H1 (cell line): ENCODE measurements at regions not wholly inside any gene's neighbourhood (a gene's known extent, or its start where the extent isn't known, plus 50 kb on each side); places are given as distances from the start of the nearest gene placed in this dataset.

Source experiments
- CTCF ChIA-PET: fragments of 300-600 bp; sonication (Branson Sonifier 250); formaldehyde crosslinking; loops from one replicate; lab custom pipeline; 2021; ENCODE audit not compliant: partially characterized antibody; lab: Charles Lee
- POLR2A ChIA-PET: fragments of 300-600 bp; sonication (Branson Sonifier 250); formaldehyde crosslinking; loops from one replicate; lab custom pipeline; 2021; ENCODE audit warnings: inconsistent platforms; ENCODE audit not compliant: partially characterized antibody; lab: Charles Lee
- DNase-seq, 2 experiments: peaks; one replicate each; pipeline versions ENCODE4 v3.0.0 to v3.0.0-alpha.2; 2010 to 2022; ENCODE audit warnings: low spot score in 2 of 2, low read depth in 1 of 2, mixed read lengths in 1 of 2
- FAIRE-seq: peaks from 2 replicates; lab custom pipeline; 2011; peaks lifted over from hg19 to GRCh38; lab: Jason Lieb, UNC
- H2AFZ ChIP-seq: 2 replicates; pipeline ENCODE4 v1.8.1; 2012; ENCODE audit warnings: low read length, inconsistent platforms
- H2AK5ac ChIP-seq: 2 replicates; pipeline ENCODE4 v1.6.1; 2013; ENCODE audit warnings: low read depth, low read length
- H2BK120ac ChIP-seq: replicated peaks from 2 replicates; pipeline ENCODE3; 2013; ENCODE audit warnings: low read depth, low read length, inconsistent platforms
- H2BK12ac ChIP-seq: 2 replicates; pipeline ENCODE4 v1.6.1; 2013; ENCODE audit warnings: low read depth, low read length
- H2BK15ac ChIP-seq: 2 replicates; pipeline ENCODE4 v1.6.1; 2013; ENCODE audit warnings: low read length
- H2BK20ac ChIP-seq: 2 replicates; pipeline ENCODE4 v1.6.1; 2013; ENCODE audit warnings: low read length
- H2BK5ac ChIP-seq: 2 replicates; pipeline ENCODE4 v1.6.1; 2013; ENCODE audit warnings: low read depth, low read length
- H3K14ac ChIP-seq: 2 replicates; pipeline ENCODE4 v1.6.1; 2013; ENCODE audit warnings: inconsistent platforms; ENCODE audit not compliant: insufficient read length
- H3K18ac ChIP-seq: 2 replicates; pipeline ENCODE4 v1.6.1; 2013; ENCODE audit warnings: low read length; ENCODE audit errors: extremely low read depth
- H3K23ac ChIP-seq: 2 replicates; pipeline ENCODE4 v1.6.1; 2013; ENCODE audit warnings: inconsistent platforms; ENCODE audit not compliant: insufficient read length
- H3K23me2 ChIP-seq: 2 replicates; pipeline ENCODE4 v1.6.1; 2013; ENCODE audit warnings: low read depth, low read length
- H3K27ac ChIP-seq: 2 replicates; pipeline ENCODE4 v1.6.1; 2011; ENCODE audit warnings: low read depth, low read length, inconsistent platforms
- H3K27me3 ChIP-seq, 4 experiments: replicated peaks in 1 of 4; 1 replicate in 1 of 4; 2 replicates in 3 of 4; pipeline versions ENCODE4 v1.6.1 to v1.8.1; 2011 to 2013; ENCODE audit warnings: low read length in 3 of 4, mild to moderate bottlenecking in 3 of 4, inconsistent platforms in 2 of 4, mixed read lengths in 2 of 4, moderate library complexity in 1 of 4; ENCODE audit not compliant: control insufficient read depth in 3 of 4, insufficient read depth in 3 of 4; ENCODE audit errors: extremely low read depth in 1 of 4
- H3K36me3 ChIP-seq, 4 experiments: 2 replicates each; pipeline versions ENCODE4 v1.6.1 to v1.8.1; 2011 to 2013; ENCODE audit warnings: mild to moderate bottlenecking in 4 of 4, low read length in 3 of 4, moderate library complexity in 2 of 4, control low read depth in 1 of 4, inconsistent platforms in 1 of 4; ENCODE audit not compliant: insufficient read depth in 4 of 4, control insufficient read depth in 2 of 4
- H3K4ac ChIP-seq: replicated peaks from 2 replicates; pipeline ENCODE3; 2013; ENCODE audit warnings: low read length, low read depth, mixed read lengths, inconsistent platforms; ENCODE audit not compliant: insufficient read length
- H3K4me1 ChIP-seq, 4 experiments: replicated peaks in 1 of 4; 1 replicate in 1 of 4; 2 replicates in 3 of 4; pipeline versions ENCODE4 v1.6.1 to v1.8.1; 2011 to 2013; ENCODE audit warnings: low read length in 3 of 4, inconsistent platforms in 2 of 4, mixed read lengths in 1 of 4; ENCODE audit not compliant: insufficient read depth in 4 of 4, control insufficient read depth in 3 of 4
- H3K4me2 ChIP-seq, 2 experiments: 2 replicates each; pipeline versions ENCODE4 v1.6.1 to v1.8.1; 2011 to 2013; ENCODE audit warnings: low read depth in 2 of 2, low read length in 2 of 2, control low read depth in 1 of 2, inconsistent platforms in 1 of 2, mild to moderate bottlenecking in 1 of 2; ENCODE audit not compliant: insufficient read depth in 1 of 2
- H3K4me3 ChIP-seq, 4 experiments: fragments of 200-600, 300-600 bp in 1 of 4; sonication (generic), shearing (Covaris generic), sonication (Bioruptor Twin) in 1 of 4; 2 replicates each; pipeline versions ENCODE4 v1.5.1 to v1.8.1; 2011 to 2016; ENCODE audit warnings: low read length in 4 of 4, low read depth in 3 of 4, control low read depth in 2 of 4, inconsistent platforms in 2 of 4, mild to moderate bottlenecking in 2 of 4, mixed read lengths in 1 of 4, moderate library complexity in 1 of 4; ENCODE audit not compliant: insufficient read depth in 2 of 4; ENCODE audit errors: extremely low read depth in 1 of 4
- H3K56ac ChIP-seq: replicated peaks from 2 replicates; pipeline ENCODE3; 2013; ENCODE audit warnings: low read depth, mild to moderate bottlenecking, mixed read lengths, low read length, inconsistent platforms; ENCODE audit not compliant: insufficient read length
- H3K79me1 ChIP-seq: 2 replicates; pipeline ENCODE4 v1.6.1; 2013; ENCODE audit warnings: low read depth, low read length, control low read depth
- H3K79me2 ChIP-seq, 2 experiments: 2 replicates each; pipeline versions ENCODE4 v1.6.1 to v1.8.1; 2012 to 2013; ENCODE audit warnings: low read length in 2 of 2, mild to moderate bottlenecking in 2 of 2, inconsistent platforms in 1 of 2; ENCODE audit not compliant: insufficient read depth in 2 of 2, control insufficient read depth in 1 of 2
- H3K9ac ChIP-seq, 4 experiments: replicated peaks in 1 of 4; 1 replicate in 1 of 4; 2 replicates in 3 of 4; pipeline versions ENCODE4 v1.6.1 to v1.8.1; 2011 to 2013; ENCODE audit warnings: low read depth in 3 of 4, low read length in 3 of 4, control low read depth in 2 of 4, mild to moderate bottlenecking in 2 of 4, moderate library complexity in 2 of 4, inconsistent platforms in 1 of 4; ENCODE audit errors: extremely low read depth in 1 of 4
- H3K9me3 ChIP-seq, 2 experiments: 2 replicates each; pipeline versions ENCODE4 v1.6.1 to v1.8.1; 2012 to 2013; ENCODE audit warnings: mild to moderate bottlenecking in 2 of 2, moderate library complexity in 2 of 2, control low read depth in 1 of 2, inconsistent platforms in 1 of 2, low read depth in 1 of 2, low read length in 1 of 2, mixed read lengths in 1 of 2; ENCODE audit not compliant: insufficient read depth in 2 of 2
- H4K20me1 ChIP-seq, 2 experiments: replicated peaks in 1 of 2; 2 replicates each; pipeline versions ENCODE3 to v1.8.1; 2011 to 2013; ENCODE audit warnings: inconsistent platforms in 2 of 2, low read length in 2 of 2, mild to moderate bottlenecking in 1 of 2; ENCODE audit not compliant: insufficient read depth in 2 of 2, control insufficient read depth in 1 of 2
- H4K5ac ChIP-seq: 2 replicates; pipeline ENCODE4 v1.6.1; 2013; ENCODE audit warnings: low read length, low read depth, mixed read lengths, inconsistent platforms; ENCODE audit not compliant: insufficient read length
- H4K8ac ChIP-seq: 2 replicates; pipeline ENCODE4 v1.8.0; 2013; ENCODE audit warnings: mild to moderate bottlenecking, moderate library complexity, low read length, inconsistent platforms; ENCODE audit not compliant: insufficient read depth; ENCODE audit errors: extremely low read depth
- H4K91ac ChIP-seq: replicated peaks from 2 replicates; pipeline ENCODE3; 2013; ENCODE audit warnings: low read length, mixed read lengths, inconsistent platforms; ENCODE audit not compliant: insufficient read length
- CTBP2 ChIP-seq: IDR thresholded peaks from 2 replicates; pipeline ENCODE4 v1.7.0; 2011; ENCODE audit warnings: borderline replicate concordance, mild to moderate bottlenecking, moderate library complexity, mixed read lengths, low read length; ENCODE audit not compliant: insufficient read depth, insufficient read length
- CTCF ChIP-seq, 3 experiments: IDR thresholded peaks; 1 replicate in 2 of 3; 2 replicates in 1 of 3; pipeline versions ENCODE4 v1.5.1 to v1.6.1; 2011; ENCODE audit warnings: low read length in 3 of 3, mild to moderate bottlenecking in 3 of 3, inconsistent platforms in 2 of 3, low read depth in 1 of 3, moderate library complexity in 1 of 3; ENCODE audit not compliant: insufficient read depth in 1 of 3; ENCODE audit errors: control extremely low read depth in 1 of 3
- EGR1 ChIP-seq: IDR thresholded peaks from 2 replicates; pipeline ENCODE4 v1.6.1; 2011; ENCODE audit warnings: low read depth, low read length, borderline replicate concordance
- NRF1 ChIP-seq: IDR thresholded peaks from 2 replicates; pipeline ENCODE4 v1.6.1; 2011; ENCODE audit warnings: mild to moderate bottlenecking, low read depth, low read length, improper control_type of control experiment
- SP2 ChIP-seq: IDR thresholded peaks from 2 replicates; pipeline ENCODE4 v1.6.1; 2012; ENCODE audit warnings: mild to moderate bottlenecking, low read length, inconsistent platforms
- TEAD4 ChIP-seq: IDR thresholded peaks from 2 replicates; pipeline ENCODE4 v1.6.1; 2012; ENCODE audit warnings: low read depth, low read length, inconsistent platforms, mixed read lengths

- Histone ChIP-seq H3K23ac (no peak overlapping the region), H2BK12ac (no peak overlapping the region), H2AFZ (no peak overlapping the region), H3K4me3 (no peak overlapping the region), H3K36me3 (no peaks in the 10 kb centered on the region), H3K56ac (no peak overlapping the region), H4K91ac (no peak overlapping the region), H3K9ac (no peak overlapping the region), H3K79me2 (no peaks in the 10 kb centered on the region), H4K8ac (no peak overlapping the region), H3K4ac (no peak overlapping the region), H3K23me2 (no peaks in the 10 kb centered on the region), H2BK20ac (no peak overlapping the region), H3K9me3 (no peaks in the 10 kb centered on the region), H4K20me1 (no peaks in the 10 kb centered on the region), H3K4me2 (no peak overlapping the region), H2BK15ac (no peak overlapping the region), H3K4me1 (no peaks in the 10 kb centered on the region), H2BK5ac (no peak overlapping the region), H2AK5ac (no peak overlapping the region), H3K79me1 (no peaks in the 10 kb centered on the region), H4K5ac (no peak overlapping the region), H3K27me3 (no peaks in the 10 kb centered on the region), H2BK120ac (no peak overlapping the region), H3K14ac (no peak overlapping the region), H3K18ac (no peak overlapping the region), H3K27ac (no peak overlapping the region)
- ChIA-PET CTCF (no interaction called here), POLR2A (no interaction called here)
- FAIRE-seq (no peak), DNase-seq (no peak)
- TF ChIP-seq EGR1 (no peak), NRF1 (no peak), TEAD4 (no peak), CTCF (IDR thresholded peaks at IDR 0.05; ENCODE audit: control extremely low read depth in 1 of 3, insufficient read depth in 1 of 3, low read depth in 1 of 3, low read length in 3 of 3) (no peak), CTBP2 (no peak), SP2 (no peak)
Measured at GRCh38 chr1:98389809-98390208, 271.7 kb upstream of the SNX7 start.
